ENCODE measurements at regions not wholly inside any gene's neighbourhood (a gene's known extent, or its start where the extent isn't known, plus 50 kb on each side); places are given as distances from the start of the nearest gene placed in this dataset.
A peak's percentile ranks its signal among the peaks of the same experiment; 100 is the strongest.
"Not testable (repeated sequence)": the region's sequence is repeated elsewhere in the genome, so short reads cannot be mapped to it uniquely, and the experiment has no call there.

DNA sequence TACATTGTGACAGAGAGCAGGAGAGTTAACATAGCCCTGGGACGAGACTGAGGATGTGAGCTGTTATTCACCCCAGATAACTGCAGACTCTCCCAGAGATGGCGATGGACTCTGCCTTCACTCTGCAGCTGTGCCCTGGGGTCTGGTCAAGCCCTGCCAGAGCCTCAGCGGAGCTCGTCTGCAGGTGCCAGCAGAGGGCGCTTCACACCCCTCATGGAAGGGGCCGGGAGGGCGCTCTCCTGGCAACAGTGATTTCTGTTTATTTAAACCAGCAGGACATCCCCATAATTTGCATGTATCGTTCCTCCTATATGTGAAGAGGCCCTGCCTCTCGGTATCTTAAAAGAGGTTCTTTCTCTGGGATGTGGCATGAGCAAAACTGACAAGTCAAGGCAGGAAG, 1329.8 kb downstream of the RPIA start:
- H3K9me3 Mint-ChIP-seq; H3K4me1 ChIP-seq (ENCODE audit: control insufficient read depth in 1 of 2, insufficient read depth in 2 of 2, low read length in 2 of 2); H3K4me3 ChIP-seq (replicated peaks in 1 of 3; ENCODE audit: low read depth in 2 of 3, low read length in 3 of 3); H3K27me3 ChIP-seq (ENCODE audit: control insufficient read depth in 2 of 2, insufficient read depth in 2 of 2, low read length in 2 of 2); H3K27ac Mint-ChIP-seq; H3K36me3 ChIP-seq (replicated peaks in 1 of 2; ENCODE audit: control insufficient read depth in 1 of 2, insufficient read depth in 2 of 2, low read length in 2 of 2); H4K20me1 ChIP-seq (ENCODE audit: insufficient read depth, low read length); H3K4me2 ChIP-seq (replicated peaks; ENCODE audit: extremely low read depth, low read length, poor library complexity, severe bottlenecking); H3K4me1 Mint-ChIP-seq; H3K36me3 Mint-ChIP-seq; H2AFZ ChIP-seq (ENCODE audit: insufficient read depth, low read depth, low read length, poor library complexity, severe bottlenecking); H3K9me3 ChIP-seq (replicated peaks in 1 of 2; ENCODE audit: control insufficient read depth in 1 of 2, insufficient read depth in 1 of 2, low read length in 2 of 2); H3K79me2 ChIP-seq (ENCODE audit: insufficient read depth, low read length); H3K9ac ChIP-seq (ENCODE audit: insufficient read depth, low read length, poor library complexity, severe bottlenecking); H3K27ac ChIP-seq (ENCODE audit: low read depth in 1 of 2, low read length in 2 of 2); intact Hi-C loops (cut with micrococcal nuclease); DNase-seq; H3K4me3 Mint-ChIP-seq: not testable (repeated sequence)
- TF ChIP-seq, protein P1, sequence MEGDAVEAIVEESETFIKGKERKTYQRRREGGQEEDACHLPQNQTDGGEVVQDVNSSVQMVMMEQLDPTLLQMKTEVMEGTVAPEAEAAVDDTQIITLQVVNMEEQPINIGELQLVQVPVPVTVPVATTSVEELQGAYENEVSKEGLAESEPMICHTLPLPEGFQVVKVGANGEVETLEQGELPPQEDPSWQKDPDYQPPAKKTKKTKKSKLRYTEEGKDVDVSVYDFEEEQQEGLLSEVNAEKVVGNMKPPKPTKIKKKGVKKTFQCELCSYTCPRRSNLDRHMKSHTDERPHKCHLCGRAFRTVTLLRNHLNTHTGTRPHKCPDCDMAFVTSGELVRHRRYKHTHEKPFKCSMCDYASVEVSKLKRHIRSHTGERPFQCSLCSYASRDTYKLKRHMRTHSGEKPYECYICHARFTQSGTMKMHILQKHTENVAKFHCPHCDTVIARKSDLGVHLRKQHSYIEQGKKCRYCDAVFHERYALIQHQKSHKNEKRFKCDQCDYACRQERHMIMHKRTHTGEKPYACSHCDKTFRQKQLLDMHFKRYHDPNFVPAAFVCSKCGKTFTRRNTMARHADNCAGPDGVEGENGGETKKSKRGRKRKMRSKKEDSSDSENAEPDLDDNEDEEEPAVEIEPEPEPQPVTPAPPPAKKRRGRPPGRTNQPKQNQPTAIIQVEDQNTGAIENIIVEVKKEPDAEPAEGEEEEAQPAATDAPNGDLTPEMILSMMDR (IDR thresholded peaks at IDR 0.05): peak; percentile 21
- peaks cover 0 to 12% (median 1%) of the 10 kb centered on the region in 3 donors for H3K27me3 Mint-ChIP-seq (ENCODE audit: low read depth in 3 of 3)
- no CpG with 5 or more reads among the region's 9 CpGs for WGBS (ENCODE audit: insufficient coverage)

DNA sequence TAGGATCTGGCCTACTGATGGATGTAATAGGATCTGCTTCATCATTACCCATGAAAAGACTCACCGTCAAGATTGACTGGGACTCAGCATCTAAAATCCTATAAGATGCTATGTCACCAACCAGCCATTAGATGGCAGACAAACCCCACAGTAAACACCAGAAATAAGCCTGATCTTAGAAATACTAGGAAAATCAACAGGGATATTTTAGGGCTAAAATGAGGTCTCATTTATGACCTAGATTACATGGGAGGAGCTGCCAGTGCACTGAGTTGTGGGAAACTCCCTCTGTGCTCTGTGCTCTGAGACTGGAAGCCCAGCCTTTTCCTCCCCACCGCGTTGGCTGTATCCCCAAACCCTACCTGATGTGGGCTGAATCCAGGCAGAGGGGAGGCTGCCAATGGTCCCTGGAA, 1335.8 kb downstream of the RPIA start:
- H3K9me3 ChIP-seq (replicated peaks in 1 of 2; ENCODE audit: control insufficient read depth in 1 of 2, insufficient read depth in 1 of 2, low read length in 2 of 2); H2AFZ ChIP-seq (ENCODE audit: insufficient read depth, low read depth, low read length, poor library complexity, severe bottlenecking); H3K27me3 Mint-ChIP-seq (ENCODE audit: low read depth in 3 of 3); H3K27me3 ChIP-seq (ENCODE audit: control insufficient read depth in 2 of 2, insufficient read depth in 2 of 2, low read length in 2 of 2); H3K27ac ChIP-seq (ENCODE audit: low read depth in 1 of 2, low read length in 2 of 2); H3K36me3 Mint-ChIP-seq; H3K4me2 ChIP-seq (replicated peaks; ENCODE audit: extremely low read depth, low read length, poor library complexity, severe bottlenecking); H4K20me1 ChIP-seq (ENCODE audit: insufficient read depth, low read length); H3K4me3 ChIP-seq (replicated peaks in 1 of 3; ENCODE audit: low read depth in 2 of 3, low read length in 3 of 3); H3K36me3 ChIP-seq (replicated peaks in 1 of 2; ENCODE audit: control insufficient read depth in 1 of 2, insufficient read depth in 2 of 2, low read length in 2 of 2); intact Hi-C loops (cut with micrococcal nuclease); H3K4me3 Mint-ChIP-seq; H3K9me3 Mint-ChIP-seq; H3K79me2 ChIP-seq (ENCODE audit: insufficient read depth, low read length); DNase-seq; H3K27ac Mint-ChIP-seq; H3K9ac ChIP-seq (ENCODE audit: insufficient read depth, low read length, poor library complexity, severe bottlenecking): not testable (repeated sequence)
- peaks cover 14 to 27% of the 10 kb centered on the region in 2 donors for H3K4me1 ChIP-seq (ENCODE audit: control insufficient read depth in 1 of 2, insufficient read depth in 2 of 2, low read length in 2 of 2)
- TF ChIP-seq, protein P1 (IDR thresholded peaks at IDR 0.05): peak; percentile 56
- peaks cover 23% of the 10 kb centered on the region for H3K4me1 Mint-ChIP-seq
- WGBS (ENCODE audit: insufficient coverage): no CpG with 5 or more reads among the region's 3 CpGs

DNA sequence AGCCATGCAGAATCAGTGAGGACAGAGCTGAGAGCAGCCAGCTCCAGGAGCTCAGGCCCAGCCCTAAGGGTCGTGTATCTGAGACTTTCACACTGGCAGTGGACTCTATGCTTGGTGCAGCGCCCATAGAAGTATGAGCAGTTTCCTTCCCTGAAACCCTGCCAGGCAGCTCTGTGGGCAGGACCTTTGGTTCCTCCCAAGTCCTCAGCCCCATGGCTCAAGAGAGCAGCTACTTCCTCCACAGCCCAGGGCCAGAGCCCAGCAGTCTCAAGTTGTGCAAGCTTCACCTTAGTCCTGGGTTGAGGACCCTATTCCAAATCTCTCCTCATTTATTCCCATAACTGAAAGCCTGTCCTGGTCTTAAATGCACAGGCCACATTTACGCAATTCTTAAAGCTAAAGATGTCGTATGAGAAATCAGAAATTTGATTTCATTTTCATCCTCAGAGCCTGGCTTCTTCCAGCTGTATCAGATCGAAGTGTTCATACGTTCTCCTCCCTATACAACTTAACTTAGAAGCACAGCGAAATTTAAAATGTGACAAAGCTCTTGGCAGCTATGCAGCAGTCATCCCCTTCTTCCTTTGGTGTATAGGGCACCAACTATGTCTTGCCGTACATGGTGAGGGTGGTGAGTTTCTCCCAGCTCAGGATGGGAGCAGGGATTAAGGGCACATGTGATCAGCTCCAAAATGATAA, 1337.1 kb downstream of the RPIA start:
- H3K79me2 ChIP-seq (ENCODE audit: insufficient read depth, low read length); H4K20me1 ChIP-seq (ENCODE audit: insufficient read depth, low read length); H3K4me2 ChIP-seq (replicated peaks; ENCODE audit: extremely low read depth, low read length, poor library complexity, severe bottlenecking); H2AFZ ChIP-seq (ENCODE audit: insufficient read depth, low read depth, low read length, poor library complexity, severe bottlenecking); H3K4me3 Mint-ChIP-seq; H3K27ac Mint-ChIP-seq; H3K9me3 ChIP-seq (replicated peaks in 1 of 2; ENCODE audit: control insufficient read depth in 1 of 2, insufficient read depth in 1 of 2, low read length in 2 of 2); H3K27me3 ChIP-seq (ENCODE audit: control insufficient read depth in 2 of 2, insufficient read depth in 2 of 2, low read length in 2 of 2); H3K4me3 ChIP-seq (replicated peaks in 1 of 3; ENCODE audit: low read depth in 2 of 3, low read length in 3 of 3); H3K9ac ChIP-seq (ENCODE audit: insufficient read depth, low read length, poor library complexity, severe bottlenecking); H3K27me3 Mint-ChIP-seq (ENCODE audit: low read depth in 3 of 3); H3K36me3 Mint-ChIP-seq; H3K9me3 Mint-ChIP-seq; intact Hi-C loops (cut with micrococcal nuclease); H3K27ac ChIP-seq (ENCODE audit: low read depth in 1 of 2, low read length in 2 of 2); H3K36me3 ChIP-seq (replicated peaks in 1 of 2; ENCODE audit: control insufficient read depth in 1 of 2, insufficient read depth in 2 of 2, low read length in 2 of 2): not testable (repeated sequence)
- peak; percentile 19 to 39 (median 39) for DNase-seq
- H3K4me1 Mint-ChIP-seq: peaks cover 29% of the 10 kb centered on the region
- peaks cover 17 to 30% of the 10 kb centered on the region in 2 donors for H3K4me1 ChIP-seq (ENCODE audit: control insufficient read depth in 1 of 2, insufficient read depth in 2 of 2, low read length in 2 of 2)
- no CpG with 5 or more reads among the region's 8 CpGs for WGBS (ENCODE audit: insufficient coverage)

Data from CD14-positive monocyte (primary cell).